ENCODE measurements at regions not wholly inside any gene's neighbourhood (a gene's known extent, or its start where the extent isn't known, plus 50 kb on each side); places are given as distances from the start of the nearest gene placed in this dataset.

GRCh38 chr1:217188280-217189237 lies 442.3 kb downstream of the GPATCH2 start (continued):
- TF ChIP-seq SREBF1 (IDR thresholded peaks at IDR 0.05; ENCODE audit: low read length): no peak
- no peak for TF ChIP-seq LARP7 (IDR thresholded peaks at IDR 0.05)
- TF ChIP-seq E4F1 (IDR thresholded peaks at IDR 0.05; ENCODE audit: borderline replicate concordance, partially characterized antibody): no peak
- no peak for TF ChIP-seq TAF1 (IDR thresholded peaks at IDR 0.05; ENCODE audit: borderline replicate concordance, low read depth, low read length)
- no peak for TF ChIP-seq MEF2B (IDR thresholded peaks at IDR 0.05; ENCODE audit: partially characterized antibody, poor library complexity, severe bottlenecking)

GRCh38 chr1:217186664-217187063 lies 444.2 kb downstream of the GPATCH2 start:
- no peak overlapping the region for H3K27ac ChIP-seq (ENCODE audit: control insufficient read depth, insufficient read depth)
- H3K79me2 ChIP-seq (ENCODE audit: control insufficient read depth, insufficient read depth, low read length): no peaks in the 10 kb centered on the region
- no peaks in the 10 kb centered on the region for H3K9me3 ChIP-seq (replicated peaks; ENCODE audit: control insufficient read depth, insufficient read depth, low read length)
- no peak overlapping the region for H3K9ac ChIP-seq (ENCODE audit: control insufficient read depth, insufficient read depth, low read length)
- TF ChIP-seq NR2C2 (IDR thresholded peaks at IDR 0.05; ENCODE audit: borderline replicate concordance, control insufficient read depth, insufficient read length, low read depth) (no peak), TBL1XR1 (IDR thresholded peaks at IDR 0.05; ENCODE audit: low read depth, low read length) (no peak), HDGF (IDR thresholded peaks at IDR 0.05) (no peak), ZBED1 (IDR thresholded peaks at IDR 0.05; ENCODE audit: borderline replicate concordance) (no peak), PRDM15 (CRISPR knock-in tag; IDR thresholded peaks at IDR 0.05) (no peak), STAT3 (IDR thresholded peaks at IDR 0.05; ENCODE audit: low read depth, low read length) (no peak), REST (IDR thresholded peaks at IDR 0.05; ENCODE audit: low read depth, low read length) (no peak), IKZF2 (IDR thresholded peaks at IDR 0.05) (no peak)
- FAIRE-seq (no peak), DNase-seq (ENCODE audit: low read depth, low spot score) (no peak), ATAC-seq (no peak)
- in situ Hi-C loops (cut with MboI): no loop called here
- H4K20me1 ChIP-seq (ENCODE audit: control insufficient read depth, insufficient read depth): no peaks in the 10 kb centered on the region
- ChIA-PET SMC1A (ENCODE audit: uncharacterized antibody, unreplicated experiment) (no interaction called here), RAD21 (ENCODE audit: unreplicated experiment) (no interaction called here), POLR2A (no interaction called here), CTCF (no interaction called here)
- H3K36me3 ChIP-seq (ENCODE audit: control insufficient read depth in 2 of 2, insufficient read depth in 2 of 2, low read length in 1 of 2): no peaks in the 10 kb centered on the region
- H3K27me3 ChIP-seq (replicated peaks in 1 of 2; ENCODE audit: control insufficient read depth in 2 of 2, insufficient read depth in 2 of 2, low read length in 1 of 2): no peaks in the 10 kb centered on the region
- no TSS peak for BruUV-seq (replicated peaks)
- H3K4me3 ChIP-seq: no peak overlapping the region
- no peaks in the 10 kb centered on the region for H3K4me1 ChIP-seq (ENCODE audit: control insufficient read depth, insufficient read depth, low read length)
- no peak overlapping the region for H2AFZ ChIP-seq (ENCODE audit: control insufficient read depth, low read depth, low read length)
- intact Hi-C loops (cut with micrococcal nuclease; ENCODE audit: unreplicated experiment): loop anchor here (10.0 kb wide), 1 partner anchor 58 kb away; no protein-coding TSS in a partner anchor
- H3K4me2 ChIP-seq (ENCODE audit: control insufficient read depth, insufficient read depth): no peak overlapping the region

Measured in GM12878 (cell line).